Mesendoderm (in vitro differentiated cells): ENCODE measurements at regions not wholly inside any gene's neighbourhood (a gene's known extent, or its start where the extent isn't known, plus 50 kb on each side); places are given as distances from the start of the nearest gene placed in this dataset.

Experiments
- DNase-seq: peaks from one replicate; pipeline ENCODE4 v3.0.0; 2013
- H2AK5ac ChIP-seq: 2 replicates; pipeline ENCODE4 v1.6.1; 2013; ENCODE audit warnings: low read length, inconsistent platforms
- H2BK120ac ChIP-seq: 2 replicates; pipeline ENCODE4 v1.6.1; 2013; ENCODE audit warnings: low read depth, mild to moderate bottlenecking, low read length, moderate library complexity, mixed read lengths
- H2BK15ac ChIP-seq: replicated peaks from 2 replicates; pipeline ENCODE4 v1.6.1; 2013; ENCODE audit warnings: low read depth, mild to moderate bottlenecking, moderate library complexity
- H2BK5ac ChIP-seq: 2 replicates; pipeline ENCODE4 v1.6.1; 2013; ENCODE audit warnings: low read length, inconsistent platforms
- H3K18ac ChIP-seq: 2 replicates; pipeline ENCODE4 v1.6.1; 2013; ENCODE audit warnings: mild to moderate bottlenecking, low read length, mixed read lengths
- H3K23ac ChIP-seq: one replicate; pipeline ENCODE4 v1.6.1; 2013; ENCODE audit warnings: low read length
- H3K27ac ChIP-seq: 2 replicates; pipeline ENCODE4 v1.5.1; 2013; ENCODE audit warnings: low read depth, mild to moderate bottlenecking, inconsistent platforms, low read length, moderate library complexity
- H3K27me3 ChIP-seq: 2 replicates; pipeline ENCODE4 v1.6.1; 2013; ENCODE audit warnings: low read length, control low read depth, mild to moderate bottlenecking, inconsistent platforms; ENCODE audit not compliant: insufficient read depth, poor library complexity
- H3K36me3 ChIP-seq: 2 replicates; pipeline ENCODE4 v1.6.1; 2013; ENCODE audit warnings: low read length, inconsistent platforms; ENCODE audit not compliant: control insufficient read depth, insufficient read depth
- H3K4ac ChIP-seq: one replicate; pipeline ENCODE4 v1.6.1; 2013; ENCODE audit warnings: low read depth, mild to moderate bottlenecking, low read length, moderate library complexity
- H3K4me1 ChIP-seq: 2 replicates; pipeline ENCODE4 v1.6.1; 2013; ENCODE audit warnings: low read depth, low read length, inconsistent platforms; ENCODE audit not compliant: control insufficient read depth
- H3K4me2 ChIP-seq: 2 replicates; pipeline ENCODE4 v1.6.1; 2013; ENCODE audit warnings: low read length
- H3K4me3 ChIP-seq: 2 replicates; pipeline ENCODE4 v1.5.1; 2013; ENCODE audit warnings: mild to moderate bottlenecking, low read length
- H3K56ac ChIP-seq: one replicate; pipeline ENCODE4 v1.6.1; 2013; ENCODE audit warnings: low read length
- H3K79me1 ChIP-seq: 2 replicates; pipeline ENCODE4 v1.6.1; 2013; ENCODE audit warnings: low read length, inconsistent platforms
- H3K79me2 ChIP-seq: 2 replicates; pipeline ENCODE4 v1.6.1; 2013; ENCODE audit warnings: mild to moderate bottlenecking, low read length; ENCODE audit not compliant: control insufficient read depth, insufficient read depth
- H3K9ac ChIP-seq: 2 replicates; pipeline ENCODE4 v1.6.1; 2013; ENCODE audit warnings: low read length, inconsistent platforms
- H4K5ac ChIP-seq: one replicate; pipeline ENCODE4 v1.6.1; 2013; ENCODE audit warnings: low read length
- H4K8ac ChIP-seq: one replicate; pipeline ENCODE4 v1.6.1; 2013; ENCODE audit warnings: low read depth, mild to moderate bottlenecking, control low read depth, low read length, moderate library complexity
- WGBS: extraction: QIAGEN DNeasy Blood & Tissue Kit; methylation state at CpG from one replicate; pipeline ENCODE4 v1.1.7; 2013; ENCODE audit warnings: low lambda C conversion rate, missing lambda C conversion rate; ENCODE audit not compliant: insufficient coverage; ENCODE audit errors: extremely low coverage; 5-methylcytosine and 5-hydroxymethylcytosine counted together

- no peaks in the 10 kb centered on the region for H3K36me3 ChIP-seq
- DNase-seq = no peak
- no peaks in the 10 kb centered on the region for H3K79me2 ChIP-seq
- H3K4me1 ChIP-seq = no peaks in the 10 kb centered on the region
- H4K8ac ChIP-seq = no peak overlapping the region
- H2BK15ac ChIP-seq = no peak overlapping the region
- no peak overlapping the region for H3K18ac ChIP-seq
- H3K56ac ChIP-seq = no peak overlapping the region
- no peak overlapping the region for H3K4me2 ChIP-seq
- no peak overlapping the region for H3K4ac ChIP-seq
- H3K27ac ChIP-seq = no peak overlapping the region
- H3K79me1 ChIP-seq = no peaks in the 10 kb centered on the region
- H2BK5ac ChIP-seq = no peak overlapping the region
- no peak overlapping the region for H3K23ac ChIP-seq
- no peak overlapping the region for H4K5ac ChIP-seq
- H3K4me3 ChIP-seq = no peak overlapping the region
- H2BK120ac ChIP-seq = no peak overlapping the region
- H2AK5ac ChIP-seq = no peak overlapping the region
- H3K27me3 ChIP-seq = no peaks in the 10 kb centered on the region
- H3K9ac ChIP-seq = no peak overlapping the region
- no CpG with 5 or more reads among the region's 2 CpGs for WGBS
Observed at GRCh38 chr2:13495051-13495450, 778.3 kb downstream of the TRIB2 start.

GRCh38 chr2:13504808-13505207, 788.1 kb downstream of the TRIB2 start:
- Histone ChIP-seq H4K8ac (no peak overlapping the region), H4K5ac (no peak overlapping the region), H3K23ac (no peak overlapping the region), H3K27me3 (no peaks in the 10 kb centered on the region), H3K9ac (no peak overlapping the region), H3K18ac (no peak overlapping the region), H3K79me1 (no peaks in the 10 kb centered on the region), H3K56ac (no peak overlapping the region), H3K4me1 (no peaks in the 10 kb centered on the region), H2BK15ac (no peak overlapping the region), H3K4me3 (no peak overlapping the region), H2BK5ac (no peak overlapping the region), H3K27ac (no peak overlapping the region), H2BK120ac (no peak overlapping the region), H2AK5ac (no peak overlapping the region), H3K4me2 (no peak overlapping the region), H3K36me3 (no peaks in the 10 kb centered on the region), H3K79me2 (no peaks in the 10 kb centered on the region), H3K4ac (no peak overlapping the region)
- no CpG with 5 or more reads among the region's 1 CpG for whole genome bisulfite sequencing
- no peak for DNase-seq

- H3K36me3 ChIP-seq = no peaks in the 10 kb centered on the region
- no peak overlapping the region for H2BK5ac ChIP-seq
- no peak for DNase-seq
- H3K79me2 ChIP-seq = no peaks in the 10 kb centered on the region
- no CpG with 5 or more reads among the region's 1 CpG for WGBS
- no peak overlapping the region for H3K4me2 ChIP-seq
- no peak overlapping the region for H3K23ac ChIP-seq
- no peak overlapping the region for H3K4ac ChIP-seq
- no peak overlapping the region for H3K4me3 ChIP-seq
- no peak overlapping the region for H2AK5ac ChIP-seq
- H3K27me3 ChIP-seq = no peaks in the 10 kb centered on the region
- H3K4me1 ChIP-seq = no peaks in the 10 kb centered on the region
- no peak overlapping the region for H2BK15ac ChIP-seq
- no peak overlapping the region for H3K56ac ChIP-seq
- H3K18ac ChIP-seq = no peak overlapping the region
- H2BK120ac ChIP-seq = no peak overlapping the region
- H4K5ac ChIP-seq = no peak overlapping the region
- H3K27ac ChIP-seq = no peak overlapping the region
- H4K8ac ChIP-seq = no peak overlapping the region
- H3K9ac ChIP-seq = no peak overlapping the region
- H3K79me1 ChIP-seq = no peaks in the 10 kb centered on the region
Observed at GRCh38 chr2:13508671-13509070, 791.9 kb downstream of the TRIB2 start.

GRCh38 chr2:13515254-13515653, 798.5 kb downstream of the TRIB2 start:
- Histone ChIP-seq H3K27me3 (no peaks in the 10 kb centered on the region), H3K36me3 (no peaks in the 10 kb centered on the region), H3K4me1 (no peaks in the 10 kb centered on the region), H2BK120ac (no peak overlapping the region), H2BK5ac (no peak overlapping the region), H3K18ac (no peak overlapping the region), H2AK5ac (no peak overlapping the region), H3K79me2 (no peaks in the 10 kb centered on the region), H3K4ac (no peak overlapping the region), H3K56ac (no peak overlapping the region), H3K9ac (no peak overlapping the region), H3K4me3 (no peak overlapping the region), H3K27ac (no peak overlapping the region), H3K4me2 (no peak overlapping the region), H3K79me1 (no peaks in the 10 kb centered on the region), H3K23ac (no peak overlapping the region), H4K5ac (no peak overlapping the region), H4K8ac (no peak overlapping the region), H2BK15ac (no peak overlapping the region)
- peak; percentile 44 for DNase-seq
- no CpG with 5 or more reads among the region's 3 CpGs for WGBS

GRCh38 chr2:13522096-13522495, 805.4 kb downstream of the TRIB2 start:
- Histone ChIP-seq H3K18ac (no peak overlapping the region), H3K27me3 (no peaks in the 10 kb centered on the region), H2BK15ac (no peak overlapping the region), H3K79me1 (no peaks in the 10 kb centered on the region), H2BK5ac (no peak overlapping the region), H4K5ac (no peak overlapping the region), H3K4me3 (no peak overlapping the region), H3K79me2 (no peaks in the 10 kb centered on the region), H3K4ac (no peak overlapping the region), H3K4me2 (no peak overlapping the region), H3K4me1 (no peaks in the 10 kb centered on the region), H2BK120ac (no peak overlapping the region), H3K56ac (no peak overlapping the region), H3K36me3 (no peaks in the 10 kb centered on the region), H3K9ac (no peak overlapping the region), H3K27ac (no peak overlapping the region), H3K23ac (no peak overlapping the region), H2AK5ac (no peak overlapping the region), H4K8ac (no peak overlapping the region)
- no CpG with 5 or more reads among the region's 6 CpGs for WGBS
- no peak for DNase-seq

- Histone ChIP-seq H2AK5ac (no peak overlapping the region), H3K4me2 (no peak overlapping the region), H3K27ac (no peak overlapping the region), H3K4ac (no peak overlapping the region), H4K5ac (no peak overlapping the region), H4K8ac (no peak overlapping the region), H3K4me3 (no peak overlapping the region), H2BK5ac (no peak overlapping the region), H3K36me3 (no peaks in the 10 kb centered on the region), H3K79me1 (no peaks in the 10 kb centered on the region), H3K79me2 (no peaks in the 10 kb centered on the region), H2BK15ac (no peak overlapping the region), H2BK120ac (no peak overlapping the region), H3K27me3 (no peaks in the 10 kb centered on the region), H3K18ac (peak overlapping the region; percentile 28), H3K56ac (no peak overlapping the region), H3K23ac (no peak overlapping the region), H3K9ac (no peak overlapping the region), H3K4me1 (no peaks in the 10 kb centered on the region)
- no CpG with 5 or more reads among the region's 6 CpGs for WGBS
- peak; percentile 57 for DNase-seq
Observed at GRCh38 chr2:13522917-13523821, 806.4 kb downstream of the TRIB2 start.
